ENCODE measurements at regions not wholly inside any gene's neighbourhood (a gene's known extent, or its start where the extent isn't known, plus 50 kb on each side); places are given as distances from the start of the nearest gene placed in this dataset.

GRCh38 chr1:219085988-219086387 lies 87.7 kb upstream of the LYPLAL1 start:
- no peak for TF ChIP-seq CTCF (conservative IDR thresholded peaks at IDR 0.05 in 1 of 2, IDR thresholded peaks at IDR 0.05 in 1 of 2; ENCODE audit: low read depth in 1 of 2, low read length in 2 of 2)
- TF ChIP-seq EZH2 (IDR thresholded peaks at IDR 0.05; ENCODE audit: low read length, missing control alignments) = no peak
